Activated CD8-positive, alpha-beta T cell treated with anti-CD3 and anti-CD28 coated beads for 36 hours (primary cell): ENCODE measurements at regions not wholly inside any gene's neighbourhood (a gene's known extent, or its start where the extent isn't known, plus 50 kb on each side); places are given as distances from the start of the nearest gene placed in this dataset.
"Not testable (repeated sequence)": the region's sequence is repeated elsewhere in the genome, so short reads cannot be mapped to it uniquely, and the experiment has no call there.

Source experiments
- ATAC-seq: fragments of 200-7000 bp; cut with Tn5 transposase; one replicate; pipeline ENCODE4 v1.10.0; 2021; ENCODE audit warnings: mild to moderate bottlenecking, moderate library complexity
- CTCF ChIA-PET: fragments of 350-600 bp; sonication (Branson Sonifier 250); formaldehyde crosslinking; loops from one replicate; lab custom pipeline; 2021; ENCODE audit warnings: antibody characterized with exemption; lab: Charles Lee
- POLR2A ChIA-PET: fragments of 350-600 bp; sonication (Branson Sonifier 250); formaldehyde crosslinking; loops from one replicate; lab custom pipeline; 2021; ENCODE audit warnings: antibody characterized with exemption; lab: Charles Lee
- DNase-seq: peaks from one replicate; pipeline ENCODE4 v3.0.0-alpha.2; 2020
- H3K27ac Mint-ChIP-seq: one replicate; pipeline ENCODE4 v1.8.0; 2021; ENCODE audit warnings: mild to moderate bottlenecking, mixed read lengths
- H3K27me3 Mint-ChIP-seq: one replicate; pipeline ENCODE4 v1.8.0; 2021; ENCODE audit warnings: mixed read lengths
- H3K36me3 Mint-ChIP-seq: one replicate; pipeline ENCODE4 v1.8.0; 2021; ENCODE audit warnings: low read depth, mixed read lengths
- H3K4me1 Mint-ChIP-seq: one replicate; pipeline ENCODE4 v1.8.0; 2021; ENCODE audit warnings: low read depth, mixed read lengths
- H3K4me3 Mint-ChIP-seq: one replicate; pipeline ENCODE4 v1.8.0; 2021; ENCODE audit warnings: mild to moderate bottlenecking, moderate library complexity, mixed read lengths
- H3K9me3 Mint-ChIP-seq: one replicate; pipeline ENCODE4 v1.8.0; 2021; ENCODE audit warnings: mixed read lengths
- intact Hi-C: fragments of 100-400 bp; cut with micrococcal nuclease; formaldehyde crosslinking; loops from one replicate; pipeline ENCODE4 v1.10.0; 2022
- TF ChIP-seq, protein P1 (sequence below): fragments of 200-600 bp; IDR thresholded peaks from one replicate; pipeline ENCODE4 v1.8.0; 2022; ENCODE audit warnings: antibody characterized with exemption, mild to moderate bottlenecking

- Mint-ChIP-seq H3K27me3 (no peaks in the 10 kb centered on the region), H3K36me3 (no peaks in the 10 kb centered on the region), H3K4me1 (no peaks in the 10 kb centered on the region), H3K9me3 (no peaks in the 10 kb centered on the region), H3K4me3 (no peak overlapping the region), H3K27ac (no peak overlapping the region)
- ChIA-PET POLR2A (no interaction called here), CTCF (no interaction called here)
- ATAC-seq: no peak
- no peak for DNase-seq
- TF ChIP-seq, protein P1, sequence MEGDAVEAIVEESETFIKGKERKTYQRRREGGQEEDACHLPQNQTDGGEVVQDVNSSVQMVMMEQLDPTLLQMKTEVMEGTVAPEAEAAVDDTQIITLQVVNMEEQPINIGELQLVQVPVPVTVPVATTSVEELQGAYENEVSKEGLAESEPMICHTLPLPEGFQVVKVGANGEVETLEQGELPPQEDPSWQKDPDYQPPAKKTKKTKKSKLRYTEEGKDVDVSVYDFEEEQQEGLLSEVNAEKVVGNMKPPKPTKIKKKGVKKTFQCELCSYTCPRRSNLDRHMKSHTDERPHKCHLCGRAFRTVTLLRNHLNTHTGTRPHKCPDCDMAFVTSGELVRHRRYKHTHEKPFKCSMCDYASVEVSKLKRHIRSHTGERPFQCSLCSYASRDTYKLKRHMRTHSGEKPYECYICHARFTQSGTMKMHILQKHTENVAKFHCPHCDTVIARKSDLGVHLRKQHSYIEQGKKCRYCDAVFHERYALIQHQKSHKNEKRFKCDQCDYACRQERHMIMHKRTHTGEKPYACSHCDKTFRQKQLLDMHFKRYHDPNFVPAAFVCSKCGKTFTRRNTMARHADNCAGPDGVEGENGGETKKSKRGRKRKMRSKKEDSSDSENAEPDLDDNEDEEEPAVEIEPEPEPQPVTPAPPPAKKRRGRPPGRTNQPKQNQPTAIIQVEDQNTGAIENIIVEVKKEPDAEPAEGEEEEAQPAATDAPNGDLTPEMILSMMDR: no peak
- intact Hi-C loops: no loop called here
Observed at GRCh38 chr16:65698791-65699321, 577.0 kb upstream of the CDH11 start.

- POLR2A ChIA-PET: no interaction called here
Observed at GRCh38 chr16:65697521-65697920, 575.7 kb upstream of the CDH11 start.

GRCh38 chr16:65697065-65697464, 575.2 kb upstream of the CDH11 start:
- ATAC-seq: no peak
- intact Hi-C loops: no loop called here
- no peak for DNase-seq
- ChIA-PET POLR2A (no interaction called here), CTCF (no interaction called here)
- TF ChIP-seq, protein P1: no peak
- Mint-ChIP-seq H3K27me3 (no peaks in the 10 kb centered on the region), H3K36me3 (no peaks in the 10 kb centered on the region), H3K4me3 (no peak overlapping the region), H3K27ac (no peak overlapping the region), H3K9me3 (no peaks in the 10 kb centered on the region), H3K4me1 (no peaks in the 10 kb centered on the region)

More at GRCh38 chr16:65697521-65697920, 575.7 kb upstream of the CDH11 start:
- Mint-ChIP-seq H3K36me3 (no peaks in the 10 kb centered on the region), H3K9me3 (no peaks in the 10 kb centered on the region), H3K27me3 (no peaks in the 10 kb centered on the region), H3K4me3 (no peak overlapping the region), H3K4me1 (no peaks in the 10 kb centered on the region), H3K27ac (no peak overlapping the region)
- CTCF ChIA-PET: no interaction called here
- TF ChIP-seq, protein P1: no peak
- intact Hi-C loops: no loop called here
- no peak for DNase-seq
- no peak for ATAC-seq

DNA sequence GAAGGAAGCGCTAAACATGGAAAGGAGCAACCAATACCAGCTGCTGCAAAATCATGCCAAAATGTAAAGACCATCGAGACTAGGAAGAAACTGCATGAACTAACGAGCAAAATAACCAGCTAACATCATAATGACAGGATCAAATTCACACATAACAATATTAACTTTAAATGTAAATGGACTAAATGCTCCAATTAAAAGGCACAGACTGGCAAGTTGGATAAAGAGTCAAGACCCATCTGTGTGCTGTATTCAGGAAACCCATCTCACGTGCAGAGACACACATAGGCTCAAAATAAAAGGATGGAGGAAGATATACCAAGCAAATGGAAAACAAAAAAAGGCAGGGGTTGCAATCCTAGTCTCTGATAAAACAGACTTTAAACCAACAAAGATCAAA, 570.0 kb upstream of the CDH11 start:
- H3K27ac Mint-ChIP-seq, intact Hi-C loops, POLR2A ChIA-PET, H3K4me1 Mint-ChIP-seq, H3K4me3 Mint-ChIP-seq, H3K9me3 Mint-ChIP-seq, ATAC-seq, CTCF ChIA-PET, H3K36me3 Mint-ChIP-seq, DNase-seq, H3K27me3 Mint-ChIP-seq: not testable (repeated sequence)

DNA sequence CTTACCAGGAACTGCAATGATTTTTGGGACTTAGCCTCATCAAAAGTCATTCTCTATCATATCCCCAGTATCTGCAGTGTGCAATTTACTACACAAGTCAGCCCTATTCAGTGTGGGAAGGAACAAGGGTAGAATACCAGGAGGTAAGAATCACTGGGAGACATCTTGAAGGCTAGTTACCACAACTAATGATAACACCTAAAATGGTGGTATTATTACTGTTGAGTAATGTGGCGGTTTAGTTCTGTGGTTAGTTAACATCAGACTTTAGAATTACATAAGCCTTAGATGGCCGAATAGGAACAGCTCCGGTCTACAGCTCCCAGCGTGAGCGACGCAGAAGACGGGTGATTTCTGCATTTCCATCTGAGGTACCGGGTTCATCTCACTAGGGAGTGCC, 567.9 kb upstream of the CDH11 start:
- no peaks in the 10 kb centered on the region for H3K36me3 Mint-ChIP-seq
- H3K4me1 Mint-ChIP-seq: no peaks in the 10 kb centered on the region
- no peak overlapping the region for H3K27ac Mint-ChIP-seq
- ChIA-PET CTCF (no interaction called here), POLR2A (no interaction called here)
- peaks cover 3% of the 10 kb centered on the region for H3K9me3 Mint-ChIP-seq
- intact Hi-C loops: no loop called here
- TF ChIP-seq, protein P1: no peak
- DNase-seq (no peak), ATAC-seq (no peak)
- no peaks in the 10 kb centered on the region for H3K27me3 Mint-ChIP-seq
- no peak overlapping the region for H3K4me3 Mint-ChIP-seq

GRCh38 chr16:65688301-65688700, 566.4 kb upstream of the CDH11 start:
- CTCF ChIA-PET: no interaction called here
- no peaks in the 10 kb centered on the region for H3K36me3 Mint-ChIP-seq
- no peaks in the 10 kb centered on the region for H3K27me3 Mint-ChIP-seq
- ATAC-seq (no peak), DNase-seq (no peak)
- H3K4me3 Mint-ChIP-seq: no peak overlapping the region
- POLR2A ChIA-PET: no interaction called here
- peaks cover 5% of the 10 kb centered on the region for H3K9me3 Mint-ChIP-seq
- TF ChIP-seq, protein P1: no peak
- intact Hi-C loops: no loop called here
- no peaks in the 10 kb centered on the region for H3K4me1 Mint-ChIP-seq
- H3K27ac Mint-ChIP-seq: no peak overlapping the region
